T47D (cell line): ENCODE measurements at regions not wholly inside any gene's neighbourhood (a gene's known extent, or its start where the extent isn't known, plus 50 kb on each side); places are given as distances from the start of the nearest gene placed in this dataset.

Experiments used
- DNase-seq, 2 experiments: peaks; one replicate each; pipeline versions ENCODE4 v3.0.0 to v3.0.0-alpha.2; 2011 to 2012; ENCODE audit warnings: low read depth in 1 of 2, low spot score in 1 of 2
- JUND ChIP-seq: IDR thresholded peaks from 2 replicates; pipeline ENCODE4 v1.6.1; 2012; ENCODE audit warnings: low read depth
- in situ Hi-C: cut with HindIII; loops from 2 replicates; pipeline ENCODE4 v1.10.0; 2016; ENCODE audit warnings: low sequenced_read_pairs, low pct_unique_long_range_greater_than_20kb

- no peak for TF ChIP-seq JUND
- no peak for DNase-seq
- in situ Hi-C loops, result no loop called here
Observed at GRCh38 chr12:24206621-24207020, 257.2 kb upstream of the SOX5 start.

- DNase-seq, result no peak
- in situ Hi-C loops, result no loop called here
- TF ChIP-seq JUND, result no peak
Observed at GRCh38 chr12:24201258-24201970, 251.9 kb upstream of the SOX5 start.

GRCh38 chr12:24200010-24200409 lies 250.5 kb upstream of the SOX5 start:
- in situ Hi-C loops, result no loop called here
- no peak for DNase-seq
- no peak for TF ChIP-seq JUND

GRCh38 chr12:24198936-24199671 lies 249.6 kb upstream of the SOX5 start:
- no peak for DNase-seq
- no peak for TF ChIP-seq JUND
- in situ Hi-C loops, result no loop called here

GRCh38 chr12:24198070-24198469 lies 248.6 kb upstream of the SOX5 start:
- in situ Hi-C loops, result no loop called here
- no peak for DNase-seq
- TF ChIP-seq JUND, result no peak

- no peak for TF ChIP-seq JUND
- in situ Hi-C loops, result no loop called here
- DNase-seq, result no peak
Observed at GRCh38 chr12:24197532-24197931, 248.1 kb upstream of the SOX5 start.

- no peak for DNase-seq
- in situ Hi-C loops, result no loop called here
- TF ChIP-seq JUND, result no peak
Observed at GRCh38 chr12:24195063-24195462, 245.6 kb upstream of the SOX5 start.

GRCh38 chr12:24191117-24191516 lies 241.6 kb upstream of the SOX5 start:
- in situ Hi-C loops, result no loop called here
- no peak for DNase-seq
- TF ChIP-seq JUND, result no peak

- DNase-seq, result no peak
- in situ Hi-C loops, result no loop called here
- no peak for TF ChIP-seq JUND
Observed at GRCh38 chr12:24185782-24186181, 236.3 kb upstream of the SOX5 start.

GRCh38 chr12:24177889-24178288 lies 228.4 kb upstream of the SOX5 start:
- in situ Hi-C loops, result no loop called here
- no peak for TF ChIP-seq JUND
- DNase-seq, result no peak

GRCh38 chr12:24175929-24176328 lies 226.5 kb upstream of the SOX5 start:
- in situ Hi-C loops, result no loop called here
- DNase-seq, result no peak
- no peak for TF ChIP-seq JUND

- TF ChIP-seq JUND, result no peak
- in situ Hi-C loops, result no loop called here
- DNase-seq, result no peak
Observed at GRCh38 chr12:24175284-24175683, 225.8 kb upstream of the SOX5 start.

GRCh38 chr12:24173067-24173466 lies 223.6 kb upstream of the SOX5 start:
- no peak for TF ChIP-seq JUND
- DNase-seq, result no peak
- in situ Hi-C loops, result no loop called here

- in situ Hi-C loops, result no loop called here
- TF ChIP-seq JUND, result no peak
- DNase-seq, result no peak
Observed at GRCh38 chr12:24172773-24173066, 223.2 kb upstream of the SOX5 start.
